Nephron progenitor cell (in vitro differentiated cells): ENCODE measurements at regions not wholly inside any gene's neighbourhood (a gene's known extent, or its start where the extent isn't known, plus 50 kb on each side); places are given as distances from the start of the nearest gene placed in this dataset.

Experiments
- DNase-seq: peaks from one replicate; pipeline ENCODE4 v3.0.0; 2021
- H3K27ac Mint-ChIP-seq: 2 replicates; pipeline ENCODE4 v1.8.0; 2021; ENCODE audit warnings: mild to moderate bottlenecking, moderate library complexity, mixed read lengths
- H3K27me3 Mint-ChIP-seq: 2 replicates; pipeline ENCODE4 v1.8.0; 2021; ENCODE audit warnings: mild to moderate bottlenecking, low read depth, mixed read lengths; ENCODE audit not compliant: poor library complexity
- H3K36me3 Mint-ChIP-seq: 2 replicates; pipeline ENCODE4 v1.8.0; 2021; ENCODE audit warnings: low read depth, mixed read lengths
- H3K4me1 Mint-ChIP-seq: 2 replicates; pipeline ENCODE4 v1.8.0; 2021; ENCODE audit warnings: mixed read lengths
- H3K4me3 Mint-ChIP-seq: 2 replicates; pipeline ENCODE4 v1.8.0; 2021; ENCODE audit warnings: mild to moderate bottlenecking, moderate library complexity, mixed read lengths
- H3K9me3 Mint-ChIP-seq: 2 replicates; pipeline ENCODE4 v1.8.0; 2021; ENCODE audit warnings: mild to moderate bottlenecking, moderate library complexity, mixed read lengths
- CTCF ChIP-seq: fragments of 200-600 bp; sonication (generic); IDR thresholded peaks from 2 replicates; pipeline ENCODE4 v1.5.0; 2021; ENCODE audit warnings: antibody characterized with exemption

- Mint-ChIP-seq H3K27ac (no peak overlapping the region), H3K27me3 (no peaks in the 10 kb centered on the region), H3K9me3 (peaks cover 38% of the 10 kb centered on the region), H3K36me3 (peaks cover 17% of the 10 kb centered on the region), H3K4me1 (peaks cover 13% of the 10 kb centered on the region), H3K4me3 (no peak overlapping the region)
- no peak for TF ChIP-seq CTCF
- no peak for DNase-seq
Measured at GRCh38 chr18:32851936-32852335, 79.1 kb upstream of the KLHL14 start.

GRCh38 chr18:32848826-32849225 is 76.0 kb upstream of the KLHL14 start:
- no peak overlapping the region for H3K27ac Mint-ChIP-seq
- H3K4me3 Mint-ChIP-seq = no peak overlapping the region
- no peak for TF ChIP-seq CTCF
- H3K27me3 Mint-ChIP-seq = no peaks in the 10 kb centered on the region
- H3K4me1 Mint-ChIP-seq = peaks cover 18% of the 10 kb centered on the region
- peaks cover 14% of the 10 kb centered on the region for H3K36me3 Mint-ChIP-seq
- peaks cover 26% of the 10 kb centered on the region for H3K9me3 Mint-ChIP-seq
- DNase-seq = no peak

GRCh38 chr18:32847691-32848090 is 74.9 kb upstream of the KLHL14 start:
- H3K4me1 Mint-ChIP-seq = peaks cover 18% of the 10 kb centered on the region
- peaks cover 5% of the 10 kb centered on the region for H3K27me3 Mint-ChIP-seq
- TF ChIP-seq CTCF = no peak
- no peak overlapping the region for H3K27ac Mint-ChIP-seq
- H3K9me3 Mint-ChIP-seq = peaks cover 34% of the 10 kb centered on the region
- H3K4me3 Mint-ChIP-seq = peak overlapping the region; percentile 16
- H3K36me3 Mint-ChIP-seq = peaks cover 18% of the 10 kb centered on the region
- DNase-seq = peak; percentile 29

DNA sequence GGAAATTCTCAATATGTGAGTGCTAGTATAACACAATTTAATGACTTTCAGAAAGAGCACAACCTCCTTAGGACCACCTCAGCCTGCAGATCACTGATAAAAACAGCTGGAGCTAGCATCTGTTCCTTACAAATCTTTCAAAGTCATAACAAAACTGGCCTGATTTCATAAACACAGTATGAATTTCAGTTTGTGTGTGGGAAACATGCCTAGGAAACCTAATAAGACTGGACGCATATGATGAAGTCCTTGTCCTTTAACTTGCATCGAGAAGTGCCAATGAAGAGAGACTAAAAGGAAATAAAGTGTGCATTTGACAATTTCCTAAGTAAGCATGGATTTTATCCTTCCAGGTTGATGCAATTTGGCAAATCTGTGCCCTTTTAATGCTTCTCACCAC is 74.1 kb upstream of the KLHL14 start:
- peaks cover 38% of the 10 kb centered on the region for H3K9me3 Mint-ChIP-seq
- peaks cover 18% of the 10 kb centered on the region for H3K4me1 Mint-ChIP-seq
- peaks cover 20% of the 10 kb centered on the region for H3K36me3 Mint-ChIP-seq
- peaks cover 6% of the 10 kb centered on the region for H3K27me3 Mint-ChIP-seq
- H3K4me3 Mint-ChIP-seq = no peak overlapping the region
- no peak for DNase-seq
- TF ChIP-seq CTCF = no peak
- H3K27ac Mint-ChIP-seq = no peak overlapping the region

DNA sequence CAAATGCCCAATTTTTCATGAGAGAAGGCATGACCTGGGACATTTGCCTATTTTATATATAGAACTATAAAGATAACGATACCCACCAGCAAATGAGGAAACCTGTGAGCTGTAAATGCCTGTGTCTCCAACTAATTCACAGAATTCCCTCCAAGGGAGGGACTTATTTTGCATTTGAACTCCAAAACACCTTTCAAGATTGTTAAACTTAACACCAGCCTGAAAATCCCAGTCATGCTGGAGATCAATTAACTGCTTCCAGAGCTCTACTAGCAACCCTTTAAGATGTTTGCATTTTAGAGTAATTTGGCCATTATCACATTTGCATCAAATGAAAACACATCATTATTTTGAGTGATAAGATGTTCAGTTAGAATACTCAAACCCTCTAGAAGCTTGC is 68.1 kb upstream of the KLHL14 start:
- H3K36me3 Mint-ChIP-seq = peaks cover 6% of the 10 kb centered on the region
- no peak overlapping the region for H3K4me3 Mint-ChIP-seq
- DNase-seq = no peak
- peaks cover 16% of the 10 kb centered on the region for H3K9me3 Mint-ChIP-seq
- peaks cover 8% of the 10 kb centered on the region for H3K4me1 Mint-ChIP-seq
- H3K27ac Mint-ChIP-seq = no peak overlapping the region
- TF ChIP-seq CTCF = no peak
- H3K27me3 Mint-ChIP-seq = peaks cover 15% of the 10 kb centered on the region

DNA sequence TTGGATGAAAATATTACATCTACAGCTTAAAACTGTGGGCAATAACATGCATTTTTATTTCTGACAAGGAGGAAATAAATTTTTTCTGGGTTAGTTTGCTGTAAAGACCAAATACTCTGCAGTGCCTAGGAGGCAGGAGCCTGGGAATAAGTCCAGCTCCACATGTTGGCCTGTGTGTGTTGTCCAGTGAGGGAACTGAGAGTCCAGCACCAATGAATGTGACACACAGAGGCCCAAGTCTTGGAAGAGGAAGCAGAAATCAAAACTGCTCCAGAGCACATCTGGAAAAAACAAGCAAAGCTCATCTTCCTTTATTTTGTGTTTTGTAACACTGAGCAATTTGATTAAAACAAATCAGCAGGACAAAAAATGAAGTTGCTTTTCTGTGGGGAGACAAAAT is 63.1 kb upstream of the KLHL14 start:
- no peak for DNase-seq

More for the DNA sequence above, 63.1 kb upstream of the KLHL14 start:
- TF ChIP-seq CTCF = no peak
- peaks cover 14% of the 10 kb centered on the region for H3K9me3 Mint-ChIP-seq
- H3K27ac Mint-ChIP-seq = no peak overlapping the region
- H3K36me3 Mint-ChIP-seq = no peaks in the 10 kb centered on the region
- H3K27me3 Mint-ChIP-seq = peaks cover 18% of the 10 kb centered on the region
- H3K4me3 Mint-ChIP-seq = no peak overlapping the region
- peaks cover 2% of the 10 kb centered on the region for H3K4me1 Mint-ChIP-seq
